GM12878 (cell line): ENCODE measurements at regions not wholly inside any gene's neighbourhood (a gene's known extent, or its start where the extent isn't known, plus 50 kb on each side); places are given as distances from the start of the nearest gene placed in this dataset.

Source experiments
- ATAC-seq: fragments of 200-7000 bp; cut with Tn5 transposase; 3 replicates; pipeline ENCODE4 v1.9.1; 2020; ENCODE audit warnings: mild to moderate bottlenecking, moderate library complexity
- BruUV-seq: library from RNA; stranded (reverse); fragments of 400-500 nt; replicated peaks from 2 replicates; lab custom pipeline; 2021; lab: Mats Ljungman, UMichigan
- CTCF ChIA-PET: fragments of 300-600 bp; sonication (Branson Sonifier 250); formaldehyde crosslinking; extraction: SDS; loops from one replicate; lab custom pipeline; 2021; ENCODE audit warnings: inconsistent platforms; lab: Yijun Ruan, JAX
- POLR2A ChIA-PET: fragments of 350-600 bp; formaldehyde crosslinking; extraction: SDS; loops from one replicate; lab custom pipeline; 2021; ENCODE audit warnings: inconsistent platforms; lab: Charles Lee
- RAD21 ChIA-PET: fragments of 300-600 bp; sonication (Branson Sonifier 250); formaldehyde crosslinking; loops from one replicate; lab custom pipeline; 2023; ENCODE audit warnings: antibody characterized with exemption; ENCODE audit not compliant: unreplicated experiment; lab: Charles Lee
- SMC1A ChIA-PET: fragments of 300-600 bp; sonication (Branson Sonifier 250); formaldehyde crosslinking; loops from one replicate; lab custom pipeline; 2023; ENCODE audit not compliant: unreplicated experiment, uncharacterized antibody; lab: Charles Lee
- DNase-seq: peaks from one replicate; pipeline ENCODE4 v3.0.0-alpha.2; 2011; ENCODE audit warnings: low read depth, low spot score
- FAIRE-seq: peaks from 3 replicates; lab custom pipeline; 2011; peaks lifted over from hg19 to GRCh38; lab: Jason Lieb, UNC
- H2AFZ ChIP-seq: 2 replicates; pipeline ENCODE4 v1.6.0; 2011; ENCODE audit warnings: low read depth, low read length, control low read depth; ENCODE audit not compliant: control insufficient read depth
- H3K27ac ChIP-seq: 2 replicates; pipeline ENCODE4 v1.5.1; 2011; ENCODE audit warnings: control low read depth; ENCODE audit not compliant: control insufficient read depth, insufficient read depth
- H3K27me3 ChIP-seq, 2 experiments: replicated peaks in 1 of 2; 2 replicates each; pipeline versions ENCODE4 v1.6.0 to v1.6.1; 2011; ENCODE audit warnings: low read length in 1 of 2; ENCODE audit not compliant: control insufficient read depth in 2 of 2, insufficient read depth in 2 of 2
- H3K36me3 ChIP-seq, 2 experiments: 2 replicates each; pipeline ENCODE4 v1.5.1; 2011; ENCODE audit warnings: low read length in 1 of 2; ENCODE audit not compliant: control insufficient read depth in 2 of 2, insufficient read depth in 2 of 2
- H3K4me1 ChIP-seq: 2 replicates; pipeline ENCODE4 v1.6.1; 2011; ENCODE audit warnings: mild to moderate bottlenecking, low read length, moderate library complexity, mixed read lengths; ENCODE audit not compliant: control insufficient read depth, insufficient read depth
- H3K4me2 ChIP-seq: 2 replicates; pipeline ENCODE4 v1.6.0; 2011; ENCODE audit warnings: control low read depth; ENCODE audit not compliant: control insufficient read depth, insufficient read depth
- H3K4me3 ChIP-seq: fragments of 200-600 bp; sonication (generic); 2 replicates; pipeline ENCODE4 v1.5.1; 2016
- H3K79me2 ChIP-seq: 2 replicates; pipeline ENCODE4 v1.6.0; 2011; ENCODE audit warnings: low read length; ENCODE audit not compliant: control insufficient read depth, insufficient read depth
- H3K9ac ChIP-seq: 2 replicates; pipeline ENCODE4 v1.8.0; 2011; ENCODE audit warnings: low read length, control low read depth, mixed read lengths; ENCODE audit not compliant: control insufficient read depth, insufficient read depth
- H3K9me3 ChIP-seq: replicated peaks from 3 replicates; pipeline ENCODE4 v1.5.1; 2011; ENCODE audit warnings: mild to moderate bottlenecking, low read length; ENCODE audit not compliant: control insufficient read depth, insufficient read depth
- H4K20me1 ChIP-seq: 2 replicates; pipeline ENCODE4 v1.6.0; 2011; ENCODE audit not compliant: control insufficient read depth, insufficient read depth
- BMI1 ChIP-seq: fragments of 450-650 bp; IDR thresholded peaks from 2 replicates; pipeline ENCODE4 v1.6.1; 2016; ENCODE audit warnings: mild to moderate bottlenecking, moderate library complexity, borderline replicate concordance
- CEBPB ChIP-seq, 2 experiments: fragments of 150-350 bp in 1 of 2; IDR thresholded peaks; 2 replicates each; pipeline ENCODE4 v1.6.1; 2012 to 2014; ENCODE audit warnings: low read depth in 2 of 2, low read length in 2 of 2, borderline replicate concordance in 1 of 2, inconsistent platforms in 1 of 2
- EP300 ChIP-seq, 2 experiments: fragments of 150-350 bp in 1 of 2; IDR thresholded peaks; 2 replicates each; pipeline ENCODE4 v1.6.1; 2011 to 2012; ENCODE audit warnings: low read depth in 2 of 2, low read length in 2 of 2, borderline replicate concordance in 1 of 2, improper control_type of control experiment in 1 of 2, inconsistent platforms in 1 of 2; ENCODE audit not compliant: control insufficient read depth in 1 of 2
- FOXK2 ChIP-seq: fragments of 450-650 bp; IDR thresholded peaks from 2 replicates; pipeline ENCODE4 v1.6.1; 2017; ENCODE audit warnings: mild to moderate bottlenecking, moderate library complexity
- POU2F2 ChIP-seq: IDR thresholded peaks from 3 replicates; pipeline ENCODE4 v1.6.1; 2011; ENCODE audit warnings: low read depth, mild to moderate bottlenecking, low read length, borderline replicate concordance
- SKIL ChIP-seq: fragments of 450-650 bp; IDR thresholded peaks from 2 replicates; pipeline ENCODE4 v1.6.1; 2017; ENCODE audit warnings: mild to moderate bottlenecking, low read depth, inconsistent platforms; ENCODE audit not compliant: poor library complexity, severe bottlenecking
- TAF1 ChIP-seq: IDR thresholded peaks from 2 replicates; pipeline ENCODE4 v1.6.1; 2011; ENCODE audit warnings: mild to moderate bottlenecking, low read depth, low read length, borderline replicate concordance
- USF2 ChIP-seq: IDR thresholded peaks from 2 replicates; pipeline ENCODE4 v1.6.1; 2011; ENCODE audit warnings: low read depth, low read length, improper control_type of control experiment, borderline replicate concordance
- YBX1 ChIP-seq: fragments of 450-650 bp; IDR thresholded peaks from 2 replicates; pipeline ENCODE4 v1.6.1; 2016; ENCODE audit warnings: antibody characterized with exemption
- ZSCAN29 ChIP-seq: fragments of 450-650 bp; IDR thresholded peaks from 2 replicates; pipeline ENCODE4 v1.6.1; 2017; ENCODE audit warnings: mild to moderate bottlenecking, moderate library complexity
- WGBS: methylation state at CpG from one replicate; pipeline ENCODE4 v1.1.6; 2016; ENCODE audit warnings: low lambda C conversion rate; ENCODE audit not compliant: insufficient replicate concordance, insufficient coverage; ENCODE audit errors: missing lambda C conversion rate; 5-methylcytosine and 5-hydroxymethylcytosine counted together
- in situ Hi-C: fragments of 300-500 bp; cut with MboI; formaldehyde crosslinking; loops from 9 replicates; pipeline ENCODE4 v1.14.3; 2018; ENCODE audit warnings: mixed read lengths
- intact Hi-C: fragments of 100-400 bp; cut with micrococcal nuclease; formaldehyde crosslinking; loops from one replicate; pipeline ENCODE4 v1.14.2; 2022; ENCODE audit not compliant: unreplicated experiment
- TF ChIP-seq, protein P1 (sequence below): fragments of 450-650 bp; IDR thresholded peaks from 2 replicates; pipeline ENCODE4 v1.6.1; 2017; ENCODE audit warnings: low read depth, mild to moderate bottlenecking, moderate library complexity
- TF ChIP-seq, protein P2 (sequence below): fragments of 450-650 bp; IDR thresholded peaks from 2 replicates; pipeline ENCODE4 v1.6.1; 2016; ENCODE audit warnings: mild to moderate bottlenecking

DNA sequence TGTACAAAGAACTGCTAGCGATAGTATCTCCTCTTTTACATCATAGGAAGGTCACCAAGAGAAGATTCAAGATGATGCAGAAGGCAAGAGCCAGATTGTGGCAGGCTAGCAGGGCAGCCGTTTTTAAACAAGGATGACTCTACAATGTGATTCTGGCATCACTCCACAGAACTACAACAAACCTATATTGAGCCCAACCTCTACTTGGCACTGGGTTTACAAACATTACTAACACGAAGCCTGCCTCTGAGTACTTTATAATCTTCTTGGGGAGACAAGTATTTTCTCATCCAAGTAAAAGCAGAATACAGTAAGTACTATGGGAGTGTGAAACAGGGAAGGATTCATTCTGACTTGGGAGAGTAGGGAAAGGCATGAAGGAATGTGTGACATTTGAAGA is 448.6 kb downstream of the ZNF608 start:
- POLR2A ChIA-PET = no interaction called here
- no peak for ATAC-seq
- in situ Hi-C loops = no loop called here
- no peak for FAIRE-seq
- Histone ChIP-seq H3K36me3 (no peaks in the 10 kb centered on the region), H3K27ac (no peak overlapping the region), H4K20me1 (no peaks in the 10 kb centered on the region), H3K4me2 (no peak overlapping the region), H3K4me1 (no peaks in the 10 kb centered on the region), H3K27me3 (no peaks in the 10 kb centered on the region; a peak in 1 of 4 replicates), H3K9me3 (no peaks in the 10 kb centered on the region), H3K4me3 (no peak overlapping the region), H2AFZ (no peak overlapping the region), H3K79me2 (no peaks in the 10 kb centered on the region), H3K9ac (no peak overlapping the region)
- BruUV-seq = no TSS peak
- intact Hi-C loops = no loop called here
- SMC1A ChIA-PET = no interaction called here
- RAD21 ChIA-PET = no interaction called here
- DNase-seq = no peak
- TF ChIP-seq POU2F2 (no peak), EP300 (IDR thresholded peaks at IDR 0.05; ENCODE audit: borderline replicate concordance in 1 of 2, control insufficient read depth in 1 of 2, low read depth in 2 of 2, low read length in 2 of 2) (no peak), CEBPB (IDR thresholded peaks at IDR 0.05; ENCODE audit: borderline replicate concordance in 1 of 2, low read depth in 2 of 2, low read length in 2 of 2) (no peak)
- CTCF ChIA-PET = no interaction called here
- 16% methylated on average over 3 of the region's 3 CpGs for WGBS

- Histone ChIP-seq H3K4me3 (no peak overlapping the region), H3K9me3 (no peaks in the 10 kb centered on the region), H3K27ac (no peak overlapping the region), H3K27me3 (no peaks in the 10 kb centered on the region), H2AFZ (no peak overlapping the region), H3K4me2 (no peak overlapping the region), H3K36me3 (no peaks in the 10 kb centered on the region), H3K9ac (no peak overlapping the region), H3K4me1 (no peaks in the 10 kb centered on the region), H3K79me2 (no peaks in the 10 kb centered on the region), H4K20me1 (no peaks in the 10 kb centered on the region)
- in situ Hi-C loops (no loop called here), intact Hi-C loops (no loop called here)
- RAD21 ChIA-PET = no interaction called here
- SMC1A ChIA-PET = no interaction called here
- POLR2A ChIA-PET = no interaction called here
- DNase-seq (no peak), ATAC-seq (no peak), FAIRE-seq (no peak)
- BruUV-seq = no TSS peak
- CTCF ChIA-PET = no interaction called here
- 42% methylated on average over 7 of the region's 7 CpGs for WGBS
- TF ChIP-seq SKIL (no peak), BMI1 (no peak), FOXK2 (no peak), ZSCAN29 (no peak), USF2 (no peak), YBX1 (no peak), TAF1 (no peak)
- TF ChIP-seq, protein P1, sequence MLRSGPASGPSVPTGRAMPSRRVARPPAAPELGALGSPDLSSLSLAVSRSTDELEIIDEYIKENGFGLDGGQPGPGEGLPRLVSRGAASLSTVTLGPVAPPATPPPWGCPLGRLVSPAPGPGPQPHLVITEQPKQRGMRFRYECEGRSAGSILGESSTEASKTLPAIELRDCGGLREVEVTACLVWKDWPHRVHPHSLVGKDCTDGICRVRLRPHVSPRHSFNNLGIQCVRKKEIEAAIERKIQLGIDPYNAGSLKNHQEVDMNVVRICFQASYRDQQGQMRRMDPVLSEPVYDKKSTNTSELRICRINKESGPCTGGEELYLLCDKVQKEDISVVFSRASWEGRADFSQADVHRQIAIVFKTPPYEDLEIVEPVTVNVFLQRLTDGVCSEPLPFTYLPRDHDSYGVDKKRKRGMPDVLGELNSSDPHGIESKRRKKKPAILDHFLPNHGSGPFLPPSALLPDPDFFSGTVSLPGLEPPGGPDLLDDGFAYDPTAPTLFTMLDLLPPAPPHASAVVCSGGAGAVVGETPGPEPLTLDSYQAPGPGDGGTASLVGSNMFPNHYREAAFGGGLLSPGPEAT = no peak
- TF ChIP-seq, protein P2, sequence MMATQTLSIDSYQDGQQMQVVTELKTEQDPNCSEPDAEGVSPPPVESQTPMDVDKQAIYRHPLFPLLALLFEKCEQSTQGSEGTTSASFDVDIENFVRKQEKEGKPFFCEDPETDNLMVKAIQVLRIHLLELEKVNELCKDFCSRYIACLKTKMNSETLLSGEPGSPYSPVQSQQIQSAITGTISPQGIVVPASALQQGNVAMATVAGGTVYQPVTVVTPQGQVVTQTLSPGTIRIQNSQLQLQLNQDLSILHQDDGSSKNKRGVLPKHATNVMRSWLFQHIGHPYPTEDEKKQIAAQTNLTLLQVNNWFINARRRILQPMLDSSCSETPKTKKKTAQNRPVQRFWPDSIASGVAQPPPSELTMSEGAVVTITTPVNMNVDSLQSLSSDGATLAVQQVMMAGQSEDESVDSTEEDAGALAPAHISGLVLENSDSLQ = no peak
Measured at GRCh38 chr5:124292322-124292855, 454.1 kb downstream of the ZNF608 start.
